Endothelial cell of umbilical vein (primary cell): ENCODE measurements at regions not wholly inside any gene's neighbourhood (a gene's known extent, or its start where the extent isn't known, plus 50 kb on each side); places are given as distances from the start of the nearest gene placed in this dataset.

Source experiments
- BruUV-seq: library from RNA; stranded (reverse); fragments of 400-500 nt; replicated peaks from 2 replicates; lab custom pipeline; 2021; lab: Mats Ljungman, UMichigan
- CTCF ChIA-PET: fragments of 300-600, 350-600 bp; sonication (Branson Sonifier 250); formaldehyde crosslinking; loops from one replicate; lab custom pipeline; 2021; ENCODE audit warnings: antibody characterized with exemption, inconsistent platforms; lab: Charles Lee
- POLR2A ChIA-PET: fragments of 300-600, 350-600 bp; sonication (Branson Sonifier 250); formaldehyde crosslinking; loops from one replicate; lab custom pipeline; 2021; ENCODE audit warnings: antibody characterized with exemption, inconsistent platforms; lab: Charles Lee
- DNase-seq: peaks from one replicate; pipeline ENCODE4 v3.0.0-alpha.2; 2011; ENCODE audit warnings: low read depth, low spot score
- FAIRE-seq: peaks from 2 replicates; lab custom pipeline; 2011; peaks lifted over from hg19 to GRCh38; lab: Jason Lieb, UNC
- H2AFZ ChIP-seq: 2 replicates; pipeline ENCODE4 v1.6.0; 2012; ENCODE audit warnings: low read depth, low read length, control low read depth, inconsistent platforms
- H3K27ac ChIP-seq: 2 replicates; pipeline ENCODE4 v1.5.1; 2011; ENCODE audit warnings: low read depth, mild to moderate bottlenecking, control low read depth, low read length, moderate library complexity; ENCODE audit not compliant: insufficient read depth
- H3K27me3 ChIP-seq, 2 experiments: 2 replicates each; pipeline versions ENCODE4 v1.6.0 to v1.6.1; 2011; ENCODE audit warnings: low read length in 2 of 2, mixed read lengths in 1 of 2; ENCODE audit not compliant: control insufficient read depth in 2 of 2, insufficient read depth in 2 of 2
- H3K36me3 ChIP-seq, 2 experiments: 2 replicates in 1 of 2; 3 replicates in 1 of 2; pipeline ENCODE4 v1.5.1; 2011; ENCODE audit warnings: low read length in 2 of 2, mild to moderate bottlenecking in 1 of 2, moderate library complexity in 1 of 2; ENCODE audit not compliant: control insufficient read depth in 2 of 2, insufficient read depth in 2 of 2; ENCODE audit errors: extremely low read depth in 1 of 2
- H3K4me1 ChIP-seq: 3 replicates; pipeline ENCODE4 v1.5.1; 2011; ENCODE audit warnings: mild to moderate bottlenecking, low read length; ENCODE audit not compliant: control insufficient read depth, insufficient read depth; ENCODE audit errors: extremely low read depth
- H3K4me2 ChIP-seq: 2 replicates; pipeline ENCODE4 v1.6.1; 2011; ENCODE audit warnings: low read length, control low read depth, mixed read lengths; ENCODE audit not compliant: insufficient read depth
- H3K4me3 ChIP-seq, 3 experiments: fragments of 200-600 bp in 1 of 3; sonication (generic), shearing (Covaris generic) in 1 of 3; replicated peaks in 1 of 3; 2 replicates each; pipeline ENCODE4 v1.5.1; 2011 to 2016; ENCODE audit warnings: control low read depth in 3 of 3, low read length in 3 of 3, mild to moderate bottlenecking in 2 of 3, inconsistent platforms in 1 of 3, low read depth in 1 of 3, moderate library complexity in 1 of 3; ENCODE audit not compliant: insufficient read depth in 1 of 3
- H3K79me2 ChIP-seq: 2 replicates; pipeline ENCODE4 v1.6.0; 2012; ENCODE audit warnings: low read length, inconsistent platforms; ENCODE audit not compliant: control insufficient read depth, insufficient read depth
- H3K9ac ChIP-seq: replicated peaks from 2 replicates; pipeline ENCODE3; 2011; ENCODE audit warnings: low read length, control low read depth; ENCODE audit not compliant: insufficient read depth; ENCODE audit errors: extremely low read depth
- H3K9me1 ChIP-seq: replicated peaks from 3 replicates; pipeline ENCODE4 v1.6.0; 2011; ENCODE audit warnings: mild to moderate bottlenecking, low read length; ENCODE audit not compliant: control insufficient read depth, insufficient read depth; ENCODE audit errors: extremely low read depth
- H3K9me3 ChIP-seq: replicated peaks from 2 replicates; pipeline ENCODE4 v1.5.1; 2012; ENCODE audit warnings: low read length, inconsistent platforms; ENCODE audit not compliant: control insufficient read depth, insufficient read depth
- H4K20me1 ChIP-seq: replicated peaks from 2 replicates; pipeline ENCODE3; 2011; ENCODE audit warnings: mild to moderate bottlenecking, low read length; ENCODE audit not compliant: control insufficient read depth, insufficient read depth; ENCODE audit errors: extremely low read depth
- EZH2 ChIP-seq: IDR thresholded peaks from 2 replicates; pipeline ENCODE4 v1.6.1; 2012; ENCODE audit warnings: borderline replicate concordance, low read depth, mild to moderate bottlenecking, moderate library complexity, low read length, inconsistent platforms; ENCODE audit not compliant: severe bottlenecking
- FOS ChIP-seq: IDR thresholded peaks from 2 replicates; pipeline ENCODE4 v1.6.1; 2011; ENCODE audit warnings: mild to moderate bottlenecking, low read length, moderate library complexity, borderline replicate concordance; ENCODE audit not compliant: insufficient read depth
- GATA2 ChIP-seq: IDR thresholded peaks from 2 replicates; pipeline ENCODE4 v1.7.0; 2011; ENCODE audit warnings: low read depth, mild to moderate bottlenecking, moderate library complexity, mixed read lengths, low read length; ENCODE audit not compliant: insufficient read length, insufficient read depth
- JUN ChIP-seq: IDR thresholded peaks from 2 replicates; pipeline ENCODE4 v1.6.1; 2011; ENCODE audit warnings: borderline replicate concordance, low read depth; ENCODE audit not compliant: insufficient read length, insufficient read depth
- MYC ChIP-seq: IDR thresholded peaks from one replicate; pipeline ENCODE4 v1.6.1; 2011; ENCODE audit warnings: mild to moderate bottlenecking, low read depth, low read length
- POLR2A ChIP-seq: IDR thresholded peaks from 2 replicates; pipeline ENCODE4 v1.6.1; 2012; ENCODE audit warnings: low read depth, mild to moderate bottlenecking, control low read depth, low read length
- POLR2AphosphoS5 ChIP-seq: IDR thresholded peaks from 2 replicates; pipeline ENCODE4 v1.6.1; 2012; ENCODE audit warnings: low read depth, mild to moderate bottlenecking, control low read depth, low read length, moderate library complexity; ENCODE audit not compliant: insufficient read depth
- dilution Hi-C: fragments of 300-500 bp; cut with MboI; formaldehyde crosslinking; loops from one replicate; pipeline ENCODE4 v1.15.0; 2019; ENCODE audit warnings: low sequenced_read_pairs; ENCODE audit not compliant: extremely low pct_ligation_motif_present
- intact Hi-C: fragments of 100-400 bp; cut with micrococcal nuclease; formaldehyde crosslinking; loops from one replicate; pipeline ENCODE4 v1.10.0; 2022
- TF ChIP-seq, protein P1 (sequence below), 2 donors: IDR thresholded peaks; 1 replicate in 1 of 2; 2 replicates in 1 of 2; pipeline ENCODE4 v1.5.1; 2011; ENCODE audit warnings: low read length in 2 of 2, mild to moderate bottlenecking in 2 of 2, moderate library complexity in 2 of 2, control low read depth in 1 of 2, inconsistent platforms in 1 of 2, low read depth in 1 of 2; ENCODE audit not compliant: insufficient read depth in 1 of 2; ENCODE audit errors: extremely low read depth in 1 of 2
- TF ChIP-seq, protein P2 (sequence below): IDR thresholded peaks from 2 replicates; pipeline ENCODE4 v1.6.1; 2011; ENCODE audit not compliant: insufficient read depth, insufficient read length

DNA sequence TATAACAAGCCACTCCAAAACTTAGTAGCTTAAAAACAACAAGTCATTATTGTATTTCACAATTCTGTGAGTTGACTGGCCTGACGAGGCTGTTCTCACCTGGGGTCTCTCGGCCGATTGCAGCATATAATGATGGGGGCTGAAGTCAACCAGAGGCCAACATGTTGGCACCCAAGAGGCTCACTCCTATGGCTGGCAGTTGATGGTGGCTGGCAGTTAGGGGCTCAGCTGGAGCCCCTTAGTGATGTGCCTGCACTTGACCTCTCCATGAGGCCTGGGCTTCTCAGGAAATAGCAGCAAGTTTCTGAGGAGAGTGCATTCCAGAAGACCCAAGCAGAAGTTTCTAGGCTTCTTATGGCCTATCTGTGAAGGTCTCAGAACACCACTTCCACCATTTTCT is 459.4 kb downstream of the NPHP4 start:
- H3K4me1 ChIP-seq, result no peaks in the 10 kb centered on the region
- TF ChIP-seq EZH2, result no peak
- TF ChIP-seq POLR2AphosphoS5, result no peak
- no peak for TF ChIP-seq FOS
- TF ChIP-seq GATA2, result no peak
- no peak for TF ChIP-seq POLR2A
- no peak for TF ChIP-seq JUN
- TF ChIP-seq MYC, result no peak
- TF ChIP-seq, protein P1, sequence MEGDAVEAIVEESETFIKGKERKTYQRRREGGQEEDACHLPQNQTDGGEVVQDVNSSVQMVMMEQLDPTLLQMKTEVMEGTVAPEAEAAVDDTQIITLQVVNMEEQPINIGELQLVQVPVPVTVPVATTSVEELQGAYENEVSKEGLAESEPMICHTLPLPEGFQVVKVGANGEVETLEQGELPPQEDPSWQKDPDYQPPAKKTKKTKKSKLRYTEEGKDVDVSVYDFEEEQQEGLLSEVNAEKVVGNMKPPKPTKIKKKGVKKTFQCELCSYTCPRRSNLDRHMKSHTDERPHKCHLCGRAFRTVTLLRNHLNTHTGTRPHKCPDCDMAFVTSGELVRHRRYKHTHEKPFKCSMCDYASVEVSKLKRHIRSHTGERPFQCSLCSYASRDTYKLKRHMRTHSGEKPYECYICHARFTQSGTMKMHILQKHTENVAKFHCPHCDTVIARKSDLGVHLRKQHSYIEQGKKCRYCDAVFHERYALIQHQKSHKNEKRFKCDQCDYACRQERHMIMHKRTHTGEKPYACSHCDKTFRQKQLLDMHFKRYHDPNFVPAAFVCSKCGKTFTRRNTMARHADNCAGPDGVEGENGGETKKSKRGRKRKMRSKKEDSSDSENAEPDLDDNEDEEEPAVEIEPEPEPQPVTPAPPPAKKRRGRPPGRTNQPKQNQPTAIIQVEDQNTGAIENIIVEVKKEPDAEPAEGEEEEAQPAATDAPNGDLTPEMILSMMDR (IDR thresholded peaks at IDR 0.05; ENCODE audit: extremely low read depth in 1 of 2, insufficient read depth in 1 of 2, low read depth in 1 of 2, low read length in 2 of 2), result no peak
- TF ChIP-seq, protein P2, sequence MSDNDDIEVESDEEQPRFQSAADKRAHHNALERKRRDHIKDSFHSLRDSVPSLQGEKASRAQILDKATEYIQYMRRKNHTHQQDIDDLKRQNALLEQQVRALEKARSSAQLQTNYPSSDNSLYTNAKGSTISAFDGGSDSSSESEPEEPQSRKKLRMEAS, result no peak
- no peaks in the 10 kb centered on the region for H4K20me1 ChIP-seq
- CTCF ChIA-PET, result no interaction called here
- no peak overlapping the region for H3K4me3 ChIP-seq
- H2AFZ ChIP-seq, result no peak overlapping the region
- no peaks in the 10 kb centered on the region for H3K9me1 ChIP-seq
- H3K9me3 ChIP-seq, result peaks cover 11% of the 10 kb centered on the region
- no TSS peak for BruUV-seq
- dilution Hi-C loops (no loop called here), intact Hi-C loops (no loop called here)
- no peak overlapping the region for H3K9ac ChIP-seq
- H3K27ac ChIP-seq, result no peak overlapping the region
- no peak for FAIRE-seq
- H3K36me3 ChIP-seq, result no peaks in the 10 kb centered on the region
- H3K4me2 ChIP-seq, result no peak overlapping the region
- POLR2A ChIA-PET, result no interaction called here
- no peaks in the 10 kb centered on the region for H3K79me2 ChIP-seq
- DNase-seq, result no peak
- no peaks in the 10 kb centered on the region for H3K27me3 ChIP-seq
